OCI-LY3 (cell line): ENCODE measurements at regions not wholly inside any gene's neighbourhood (a gene's known extent, or its start where the extent isn't known, plus 50 kb on each side); places are given as distances from the start of the nearest gene placed in this dataset.

Source experiments
- H2AFZ ChIP-seq: fragments of 200-600, 300-600 bp; shearing (Covaris generic); 2 replicates; pipeline ENCODE4 v1.6.0; 2014; ENCODE audit warnings: antibody characterized with exemption, low read depth, low read length
- H3K27ac ChIP-seq: fragments of 200-600, 300-600 bp; sonication (generic); 2 replicates; pipeline ENCODE4 v1.5.1; 2014; ENCODE audit warnings: mild to moderate bottlenecking, low read length, moderate library complexity, mixed read lengths
- H3K27me3 ChIP-seq: fragments of 200-600, 300-600 bp; sonication (generic); 2 replicates; pipeline ENCODE4 v1.6.1; 2014; ENCODE audit warnings: low read depth, low read length, mixed read lengths
- H3K36me3 ChIP-seq: fragments of 200-600, 300-600 bp; sonication (generic); replicated peaks from 2 replicates; pipeline ENCODE3; 2014; ENCODE audit warnings: low read depth, low read length, mixed read lengths
- H3K4me1 ChIP-seq: fragments of 300-600, 200-600 bp; sonication (generic); 2 replicates; pipeline ENCODE4 v1.6.1; 2014; ENCODE audit warnings: low read length, mixed read lengths
- H3K4me2 ChIP-seq: fragments of 200-600, 300-600 bp; sonication (generic); 2 replicates; pipeline ENCODE4 v1.6.1; 2014; ENCODE audit warnings: low read length, mixed read lengths
- H3K4me3 ChIP-seq: fragments of 300-600, 200-600 bp; sonication (generic); 2 replicates; pipeline ENCODE4 v1.5.1; 2014; ENCODE audit warnings: antibody characterized with exemption, mild to moderate bottlenecking, low read length, moderate library complexity
- H3K79me2 ChIP-seq: fragments of 300-600, 200-600 bp; shearing (Covaris generic); 2 replicates; pipeline ENCODE4 v1.6.1; 2014; ENCODE audit warnings: mild to moderate bottlenecking, low read length, mixed read lengths
- H3K9ac ChIP-seq: fragments of 300-600, 200-600 bp; shearing (Covaris generic); 2 replicates; pipeline ENCODE4 v1.6.0; 2014; ENCODE audit warnings: mild to moderate bottlenecking, low read length, moderate library complexity
- H3K9me3 ChIP-seq: fragments of 200-600, 300-600 bp; shearing (Covaris generic); 2 replicates; pipeline ENCODE4 v1.6.1; 2014; ENCODE audit warnings: low read length, mixed read lengths; ENCODE audit not compliant: insufficient read depth
- H4K20me1 ChIP-seq: fragments of 200-600, 300-600 bp; sonication (generic); 2 replicates; pipeline ENCODE4 v1.6.1; 2016; ENCODE audit warnings: low read length, mixed read lengths; ENCODE audit not compliant: insufficient read depth
- CTCF ChIP-seq: fragments of 200-600, 300-600 bp; sonication (generic); IDR thresholded peaks from 2 replicates; pipeline ENCODE4 v1.5.1; 2014; ENCODE audit warnings: antibody characterized with exemption, low read length, low read depth
- EZH2phosphoT487 ChIP-seq: fragments of 200-600 bp; shearing (Covaris generic); IDR thresholded peaks from 2 replicates; pipeline ENCODE4 v1.6.1; 2018; ENCODE audit warnings: antibody characterized with exemption, mixed run types, low read depth

DNA sequence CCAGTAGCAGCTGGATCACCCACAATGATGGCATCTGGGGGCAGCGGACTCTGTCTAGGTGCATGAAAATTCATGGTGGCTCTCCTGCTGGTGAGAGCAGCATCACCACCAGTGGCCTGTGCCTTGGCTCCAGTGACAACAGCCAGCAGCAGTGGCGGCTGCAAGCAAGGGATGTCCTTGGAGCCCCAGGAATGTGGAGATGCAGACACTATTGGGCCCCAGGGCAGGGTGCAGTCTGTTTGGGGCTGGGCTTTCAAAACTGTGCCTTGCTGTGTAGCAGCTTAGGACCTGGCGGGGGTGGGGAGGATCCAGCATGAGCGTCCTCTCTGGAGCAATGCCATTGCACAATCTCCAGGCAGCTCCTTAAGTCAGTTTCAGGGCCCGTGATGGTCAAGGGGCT, 199.7 kb downstream of the CHD9NB start:
- Histone ChIP-seq H3K4me3 (no peak overlapping the region), H3K27ac (no peak overlapping the region), H3K36me3 (no peaks in the 10 kb centered on the region), H3K9ac (no peak overlapping the region), H3K27me3 (no peaks in the 10 kb centered on the region), H3K9me3 (peaks cover 9% of the 10 kb centered on the region; the same call in 1 of the 2 replicates), H4K20me1 (no peaks in the 10 kb centered on the region), H3K79me2 (no peaks in the 10 kb centered on the region), H2AFZ (no peak overlapping the region), H3K4me2 (no peak overlapping the region), H3K4me1 (no peaks in the 10 kb centered on the region)
- TF ChIP-seq EZH2phosphoT487 (no peak), CTCF (no peak)

DNA sequence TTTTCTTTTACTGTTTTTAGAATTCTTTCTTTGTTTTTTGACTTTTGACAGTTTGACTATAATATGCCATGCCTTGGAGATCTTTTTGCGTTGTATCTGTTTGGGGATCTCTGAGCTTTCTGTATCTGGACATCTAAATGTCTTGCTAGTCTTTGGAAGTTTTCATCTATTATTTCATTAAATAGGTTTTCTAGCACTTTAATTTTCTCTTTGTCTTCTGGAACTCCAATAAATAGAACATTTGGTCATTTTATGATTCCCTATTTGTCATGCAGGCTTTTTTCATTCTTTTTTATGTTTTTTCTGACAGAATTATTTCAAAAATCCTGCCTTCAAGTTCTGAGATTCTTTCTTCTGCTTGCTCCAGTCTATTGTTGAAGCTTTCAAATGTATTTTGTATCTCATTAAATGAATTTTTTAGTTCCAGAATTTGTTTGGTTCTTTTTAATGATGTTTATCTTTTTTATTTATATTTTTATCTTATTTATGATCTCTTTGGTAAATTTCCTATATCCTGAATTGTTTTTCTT, 201.4 kb downstream of the CHD9NB start:
- H3K9ac ChIP-seq, result no peak overlapping the region
- no peaks in the 10 kb centered on the region for H3K27me3 ChIP-seq
- no peak overlapping the region for H3K4me3 ChIP-seq
- no peak overlapping the region for H3K27ac ChIP-seq
- H4K20me1 ChIP-seq, result no peaks in the 10 kb centered on the region
- H3K36me3 ChIP-seq, result no peaks in the 10 kb centered on the region
- H3K4me1 ChIP-seq, result no peaks in the 10 kb centered on the region
- H2AFZ ChIP-seq, result no peak overlapping the region
- TF ChIP-seq CTCF, result no peak
- no peak for TF ChIP-seq EZH2phosphoT487
- peaks cover 9% of the 10 kb centered on the region; the same call in 1 of the 2 replicates for H3K9me3 ChIP-seq
- no peaks in the 10 kb centered on the region for H3K79me2 ChIP-seq
- H3K4me2 ChIP-seq, result no peak overlapping the region

GRCh38 chr16:52843381-52843780, 209.3 kb downstream of the CHD9NB start:
- Histone ChIP-seq H3K27me3 (no peaks in the 10 kb centered on the region), H3K27ac (no peak overlapping the region), H3K9me3 (no peaks in the 10 kb centered on the region), H3K4me3 (no peak overlapping the region), H3K36me3 (no peaks in the 10 kb centered on the region), H3K79me2 (no peaks in the 10 kb centered on the region), H3K9ac (no peak overlapping the region), H4K20me1 (no peaks in the 10 kb centered on the region), H3K4me2 (no peak overlapping the region), H2AFZ (no peak overlapping the region), H3K4me1 (no peaks in the 10 kb centered on the region)
- TF ChIP-seq CTCF, result no peak
- TF ChIP-seq EZH2phosphoT487, result no peak

DNA sequence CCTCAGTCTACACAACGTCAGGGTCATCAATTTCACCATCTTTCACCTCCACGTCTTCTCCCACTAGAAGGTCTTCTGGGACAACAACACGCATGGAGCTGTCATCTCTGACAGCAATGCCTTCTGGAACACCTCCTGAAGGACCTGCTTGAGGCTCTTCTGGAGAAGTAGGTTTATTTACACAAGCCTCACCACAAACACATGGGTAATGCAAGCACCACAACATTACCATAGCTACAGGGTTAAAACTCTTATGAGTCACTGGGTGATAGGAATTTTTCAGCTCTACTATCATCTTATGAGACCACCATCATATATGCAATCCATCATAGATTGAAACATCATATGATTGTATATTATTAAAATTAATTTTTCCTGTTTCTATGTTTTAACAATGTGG, 215.4 kb downstream of the CHD9NB start:
- no peaks in the 10 kb centered on the region for H4K20me1 ChIP-seq
- no peak for TF ChIP-seq EZH2phosphoT487
- no peak for TF ChIP-seq CTCF
- no peaks in the 10 kb centered on the region for H3K27me3 ChIP-seq
- H3K4me2 ChIP-seq, result no peak overlapping the region
- H2AFZ ChIP-seq, result no peak overlapping the region
- no peaks in the 10 kb centered on the region for H3K36me3 ChIP-seq
- H3K79me2 ChIP-seq, result no peaks in the 10 kb centered on the region
- no peak overlapping the region for H3K27ac ChIP-seq
- no peaks in the 10 kb centered on the region for H3K4me1 ChIP-seq
- no peaks in the 10 kb centered on the region for H3K9me3 ChIP-seq
- H3K4me3 ChIP-seq, result no peak overlapping the region
- H3K9ac ChIP-seq, result no peak overlapping the region
